PC-9 (cell line): ENCODE measurements at regions not wholly inside any gene's neighbourhood (a gene's known extent, or its start where the extent isn't known, plus 50 kb on each side); places are given as distances from the start of the nearest gene placed in this dataset.

ENCODE experiments used
- EZH2 ChIP-seq: fragments of 200-600 bp; sonication (generic); IDR thresholded peaks from 2 replicates; pipeline ENCODE4 v1.8.0; 2017; ENCODE audit warnings: antibody characterized with exemption, low read depth
- TF ChIP-seq, protein P1 (sequence below): fragments of 200-600 bp; sonication (generic); conservative IDR thresholded peaks from 2 replicates; pipeline ENCODE4 v1.6.1; 2017; ENCODE audit warnings: mixed run types, antibody characterized with exemption, mild to moderate bottlenecking, moderate library complexity

DNA sequence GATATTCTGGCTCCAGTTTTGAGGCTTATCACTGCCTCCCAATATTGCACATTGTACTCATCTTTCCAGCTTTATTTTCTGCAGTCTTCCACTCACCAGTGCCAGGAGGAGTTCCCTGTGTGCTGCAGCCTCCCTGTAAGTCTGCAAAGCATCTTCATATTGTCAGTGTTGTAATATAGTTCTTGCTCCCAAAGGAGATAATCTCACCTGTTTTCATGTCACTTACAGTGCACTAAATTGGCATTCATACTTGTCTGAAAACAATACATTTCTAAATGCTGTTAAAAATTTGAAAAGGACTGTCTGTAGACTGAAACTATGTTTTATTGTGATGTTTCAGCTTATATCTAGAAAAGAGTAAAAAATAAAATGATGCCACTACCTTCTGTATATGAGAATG, 146.8 kb upstream of the TMTC1 start:
- no peak for TF ChIP-seq EZH2
- TF ChIP-seq, protein P1, sequence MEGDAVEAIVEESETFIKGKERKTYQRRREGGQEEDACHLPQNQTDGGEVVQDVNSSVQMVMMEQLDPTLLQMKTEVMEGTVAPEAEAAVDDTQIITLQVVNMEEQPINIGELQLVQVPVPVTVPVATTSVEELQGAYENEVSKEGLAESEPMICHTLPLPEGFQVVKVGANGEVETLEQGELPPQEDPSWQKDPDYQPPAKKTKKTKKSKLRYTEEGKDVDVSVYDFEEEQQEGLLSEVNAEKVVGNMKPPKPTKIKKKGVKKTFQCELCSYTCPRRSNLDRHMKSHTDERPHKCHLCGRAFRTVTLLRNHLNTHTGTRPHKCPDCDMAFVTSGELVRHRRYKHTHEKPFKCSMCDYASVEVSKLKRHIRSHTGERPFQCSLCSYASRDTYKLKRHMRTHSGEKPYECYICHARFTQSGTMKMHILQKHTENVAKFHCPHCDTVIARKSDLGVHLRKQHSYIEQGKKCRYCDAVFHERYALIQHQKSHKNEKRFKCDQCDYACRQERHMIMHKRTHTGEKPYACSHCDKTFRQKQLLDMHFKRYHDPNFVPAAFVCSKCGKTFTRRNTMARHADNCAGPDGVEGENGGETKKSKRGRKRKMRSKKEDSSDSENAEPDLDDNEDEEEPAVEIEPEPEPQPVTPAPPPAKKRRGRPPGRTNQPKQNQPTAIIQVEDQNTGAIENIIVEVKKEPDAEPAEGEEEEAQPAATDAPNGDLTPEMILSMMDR, result no peak
